ENCODE measurements at regions not wholly inside any gene's neighbourhood (a gene's known extent, or its start where the extent isn't known, plus 50 kb on each side); places are given as distances from the start of the nearest gene placed in this dataset.

GRCh38 chr20:60221593-60221992, 263.4 kb downstream of the CDH26 start:
- TF ChIP-seq GABPA (IDR thresholded peaks at IDR 0.05; ENCODE audit: borderline replicate concordance, insufficient read depth, low read length) (no peak), TAF1 (IDR thresholded peaks at IDR 0.05; ENCODE audit: low read depth, low read length) (no peak), RBBP5 (IDR thresholded peaks at IDR 0.05; ENCODE audit: borderline replicate concordance, low read depth, low read length) (no peak), SIN3A (conservative IDR thresholded peaks at IDR 0.05 in 1 of 2, IDR thresholded peaks at IDR 0.05 in 1 of 2; ENCODE audit: low read depth in 1 of 2, low read length in 2 of 2) (no peak), CTCF (IDR thresholded peaks at IDR 0.05; ENCODE audit: control extremely low read depth in 1 of 3, insufficient read depth in 1 of 3, low read depth in 1 of 3, low read length in 3 of 3) (no peak), CREB1 (IDR thresholded peaks at IDR 0.05) (no peak)

Data from H1 (cell line).